Suprapubic skin (tissue), 3 donors: ENCODE measurements at regions not wholly inside any gene's neighbourhood (a gene's known extent, or its start where the extent isn't known, plus 50 kb on each side); places are given as distances from the start of the nearest gene placed in this dataset.

ENCODE experiments used
- CTCF ChIP-seq, 2 donors: fragments of 200-600 bp in 1 of 2; fragments of 450-650 bp in 1 of 2; sonication (generic) in 1 of 2; IDR thresholded peaks; one replicate each; pipeline ENCODE4 v1.5.1; 2016 to 2019; ENCODE audit warnings: antibody characterized with exemption in 2 of 2, mild to moderate bottlenecking in 1 of 2, moderate library complexity in 1 of 2
- EP300 ChIP-seq: sonication (generic); formaldehyde crosslinking; IDR thresholded peaks from one replicate; pipeline ENCODE4 v1.6.1; 2017; ENCODE audit warnings: antibody characterized with exemption
- POLR2A ChIP-seq, 2 donors: fragments of 450-650 bp; IDR thresholded peaks; one replicate each; pipeline ENCODE4 v1.6.1; 2017; ENCODE audit warnings: antibody characterized with exemption in 2 of 2, mild to moderate bottlenecking in 2 of 2, moderate library complexity in 2 of 2

- no peak for TF ChIP-seq POLR2A (IDR thresholded peaks at IDR 0.05)
- TF ChIP-seq EP300, result no peak
- TF ChIP-seq CTCF (IDR thresholded peaks at IDR 0.05), result no peak
Observed at GRCh38 chr12:102570256-102570655, 89.9 kb upstream of the IGF1 start.
